Duodenal mucosa (tissue), 2 donors: ENCODE measurements at regions not wholly inside any gene's neighbourhood (a gene's known extent, or its start where the extent isn't known, plus 50 kb on each side); places are given as distances from the start of the nearest gene placed in this dataset.

Experiments used
- H3K27ac ChIP-seq: one replicate; pipeline ENCODE4 v1.7.0; 2013; ENCODE audit warnings: low read depth, low read length
- H3K27me3 ChIP-seq, 2 donors: one replicate each; pipeline ENCODE4 v1.7.0; 2013; ENCODE audit warnings: low read length in 2 of 2, control low read depth in 1 of 2; ENCODE audit not compliant: insufficient read depth in 2 of 2, control insufficient read depth in 1 of 2
- H3K36me3 ChIP-seq, 2 donors: one replicate each; pipeline ENCODE4 v1.7.0; 2013; ENCODE audit warnings: low read length in 2 of 2, control low read depth in 1 of 2; ENCODE audit not compliant: insufficient read depth in 2 of 2, control insufficient read depth in 1 of 2
- H3K4me1 ChIP-seq, 2 donors: one replicate each; pipeline ENCODE4 v1.7.0; 2013; ENCODE audit warnings: low read length in 2 of 2, control low read depth in 1 of 2; ENCODE audit not compliant: insufficient read depth in 2 of 2, control insufficient read depth in 1 of 2
- H3K4me3 ChIP-seq, 2 donors: one replicate each; pipeline ENCODE4 v1.7.0; 2013; ENCODE audit warnings: low read length in 2 of 2, low read depth in 1 of 2
- H3K9ac ChIP-seq, 2 donors: one replicate each; pipeline ENCODE4 v1.7.0; 2013; ENCODE audit warnings: low read length in 2 of 2, low read depth in 1 of 2
- H3K9me3 ChIP-seq, 2 donors: one replicate each; pipeline ENCODE4 v1.7.0; 2013; ENCODE audit warnings: low read length in 2 of 2, control low read depth in 1 of 2; ENCODE audit not compliant: control insufficient read depth in 1 of 2

- no peak overlapping the region for H3K27ac ChIP-seq
- no peak overlapping the region for H3K9ac ChIP-seq
- no peaks in the 10 kb centered on the region for H3K27me3 ChIP-seq
- no peaks in the 10 kb centered on the region for H3K36me3 ChIP-seq
- H3K4me1 ChIP-seq: no peaks in the 10 kb centered on the region
- H3K4me3 ChIP-seq: no peak overlapping the region
- H3K9me3 ChIP-seq: no peaks in the 10 kb centered on the region
Observed at GRCh38 chr1:209134001-209134400, 449.5 kb upstream of the CAMK1G start.

- H3K4me3 ChIP-seq: no peak overlapping the region
- no peaks in the 10 kb centered on the region for H3K9me3 ChIP-seq
- H3K27me3 ChIP-seq: no peaks in the 10 kb centered on the region
- no peak overlapping the region for H3K9ac ChIP-seq
- no peak overlapping the region for H3K27ac ChIP-seq
- no peaks in the 10 kb centered on the region for H3K36me3 ChIP-seq
- no peaks in the 10 kb centered on the region for H3K4me1 ChIP-seq
Observed at GRCh38 chr1:209143916-209144315, 439.6 kb upstream of the CAMK1G start.

GRCh38 chr1:209150114-209150513 is 433.4 kb upstream of the CAMK1G start:
- H3K9ac ChIP-seq: no peak overlapping the region
- H3K36me3 ChIP-seq: no peaks in the 10 kb centered on the region
- no peaks in the 10 kb centered on the region for H3K27me3 ChIP-seq
- no peaks in the 10 kb centered on the region for H3K9me3 ChIP-seq
- no peak overlapping the region for H3K4me3 ChIP-seq
- no peak overlapping the region for H3K27ac ChIP-seq
- H3K4me1 ChIP-seq: no peaks in the 10 kb centered on the region

GRCh38 chr1:209153411-209153810 is 430.1 kb upstream of the CAMK1G start:
- H3K4me3 ChIP-seq: no peak overlapping the region
- no peaks in the 10 kb centered on the region for H3K9me3 ChIP-seq
- H3K27me3 ChIP-seq: no peaks in the 10 kb centered on the region
- no peaks in the 10 kb centered on the region for H3K4me1 ChIP-seq
- no peaks in the 10 kb centered on the region for H3K36me3 ChIP-seq
- no peak overlapping the region for H3K9ac ChIP-seq
- no peak overlapping the region for H3K27ac ChIP-seq

- H3K9me3 ChIP-seq: no peaks in the 10 kb centered on the region
- H3K4me3 ChIP-seq: no peak overlapping the region
- H3K27me3 ChIP-seq: no peaks in the 10 kb centered on the region
- H3K4me1 ChIP-seq: no peaks in the 10 kb centered on the region
- H3K36me3 ChIP-seq: no peaks in the 10 kb centered on the region
- H3K9ac ChIP-seq: no peak overlapping the region
- no peak overlapping the region for H3K27ac ChIP-seq
Observed at GRCh38 chr1:209154912-209155311, 428.6 kb upstream of the CAMK1G start.

- no peaks in the 10 kb centered on the region for H3K9me3 ChIP-seq
- H3K9ac ChIP-seq: no peak overlapping the region
- no peak overlapping the region for H3K27ac ChIP-seq
- H3K4me1 ChIP-seq: no peaks in the 10 kb centered on the region
- no peaks in the 10 kb centered on the region for H3K27me3 ChIP-seq
- no peak overlapping the region for H3K4me3 ChIP-seq
- no peaks in the 10 kb centered on the region for H3K36me3 ChIP-seq
Observed at GRCh38 chr1:209155546-209155945, 428.0 kb upstream of the CAMK1G start.

GRCh38 chr1:209156991-209157390 is 426.5 kb upstream of the CAMK1G start:
- Histone ChIP-seq H3K36me3 (no peaks in the 10 kb centered on the region), H3K9me3 (no peaks in the 10 kb centered on the region), H3K4me3 (no peak overlapping the region), H3K27me3 (no peaks in the 10 kb centered on the region), H3K4me1 (no peaks in the 10 kb centered on the region), H3K9ac (no peak overlapping the region), H3K27ac (no peak overlapping the region)

GRCh38 chr1:209157546-209158249 is 425.8 kb upstream of the CAMK1G start:
- no peaks in the 10 kb centered on the region for H3K27me3 ChIP-seq
- no peaks in the 10 kb centered on the region for H3K9me3 ChIP-seq
- no peaks in the 10 kb centered on the region for H3K36me3 ChIP-seq
- H3K4me1 ChIP-seq: no peaks in the 10 kb centered on the region
- no peak overlapping the region for H3K27ac ChIP-seq
- no peak overlapping the region for H3K9ac ChIP-seq
- H3K4me3 ChIP-seq: no peak overlapping the region

GRCh38 chr1:209158851-209159250 is 424.7 kb upstream of the CAMK1G start:
- Histone ChIP-seq H3K36me3 (no peaks in the 10 kb centered on the region), H3K4me3 (no peak overlapping the region), H3K4me1 (no peaks in the 10 kb centered on the region), H3K9me3 (no peaks in the 10 kb centered on the region), H3K27ac (no peak overlapping the region), H3K9ac (no peak overlapping the region), H3K27me3 (no peaks in the 10 kb centered on the region)

GRCh38 chr1:209160230-209160629 is 423.3 kb upstream of the CAMK1G start:
- Histone ChIP-seq H3K27ac (no peak overlapping the region), H3K9me3 (no peaks in the 10 kb centered on the region), H3K4me3 (no peak overlapping the region), H3K9ac (no peak overlapping the region), H3K36me3 (no peaks in the 10 kb centered on the region), H3K27me3 (no peaks in the 10 kb centered on the region), H3K4me1 (no peaks in the 10 kb centered on the region)

- Histone ChIP-seq H3K4me1 (no peaks in the 10 kb centered on the region), H3K4me3 (no peak overlapping the region), H3K9me3 (no peaks in the 10 kb centered on the region), H3K36me3 (no peaks in the 10 kb centered on the region), H3K27me3 (no peaks in the 10 kb centered on the region), H3K27ac (no peak overlapping the region), H3K9ac (no peak overlapping the region)
Observed at GRCh38 chr1:209162651-209163050, 420.9 kb upstream of the CAMK1G start.
